ENCODE measurements at regions not wholly inside any gene's neighbourhood (a gene's known extent, or its start where the extent isn't known, plus 50 kb on each side); places are given as distances from the start of the nearest gene placed in this dataset.
A peak's percentile ranks its signal among the peaks of the same experiment; 100 is the strongest.

DNA sequence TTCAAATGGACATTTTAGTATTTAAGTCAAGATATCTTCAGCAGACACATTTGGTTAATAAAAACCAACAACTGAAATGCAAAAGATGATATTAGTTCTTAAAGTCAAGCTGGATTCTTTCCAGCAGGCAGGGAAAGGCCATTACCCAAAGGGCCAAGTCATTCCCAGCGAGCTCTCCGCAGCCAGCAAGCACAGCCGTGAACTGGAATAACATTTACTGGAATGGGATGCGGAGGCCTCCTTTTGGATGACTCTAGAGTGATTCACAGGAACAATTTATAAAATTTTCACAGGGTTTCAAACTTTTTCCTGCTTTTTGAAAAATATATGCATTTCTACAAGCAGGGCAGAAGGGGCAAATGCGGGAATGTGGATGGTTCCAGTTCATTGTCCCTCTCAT is 76.6 kb upstream of the DAB2 start:
- TF ChIP-seq, protein P1, sequence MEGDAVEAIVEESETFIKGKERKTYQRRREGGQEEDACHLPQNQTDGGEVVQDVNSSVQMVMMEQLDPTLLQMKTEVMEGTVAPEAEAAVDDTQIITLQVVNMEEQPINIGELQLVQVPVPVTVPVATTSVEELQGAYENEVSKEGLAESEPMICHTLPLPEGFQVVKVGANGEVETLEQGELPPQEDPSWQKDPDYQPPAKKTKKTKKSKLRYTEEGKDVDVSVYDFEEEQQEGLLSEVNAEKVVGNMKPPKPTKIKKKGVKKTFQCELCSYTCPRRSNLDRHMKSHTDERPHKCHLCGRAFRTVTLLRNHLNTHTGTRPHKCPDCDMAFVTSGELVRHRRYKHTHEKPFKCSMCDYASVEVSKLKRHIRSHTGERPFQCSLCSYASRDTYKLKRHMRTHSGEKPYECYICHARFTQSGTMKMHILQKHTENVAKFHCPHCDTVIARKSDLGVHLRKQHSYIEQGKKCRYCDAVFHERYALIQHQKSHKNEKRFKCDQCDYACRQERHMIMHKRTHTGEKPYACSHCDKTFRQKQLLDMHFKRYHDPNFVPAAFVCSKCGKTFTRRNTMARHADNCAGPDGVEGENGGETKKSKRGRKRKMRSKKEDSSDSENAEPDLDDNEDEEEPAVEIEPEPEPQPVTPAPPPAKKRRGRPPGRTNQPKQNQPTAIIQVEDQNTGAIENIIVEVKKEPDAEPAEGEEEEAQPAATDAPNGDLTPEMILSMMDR (IDR thresholded peaks at IDR 0.05), result no peak
- no peaks in the 10 kb centered on the region for H3K36me3 Mint-ChIP-seq (ENCODE audit: low read depth)
- peak overlapping the region; percentile 96 for H3K27ac Mint-ChIP-seq (ENCODE audit: unreplicated experiment)
- H3K9me3 Mint-ChIP-seq (ENCODE audit: low read depth), result peaks cover 3% of the 10 kb centered on the region
- peaks cover 75% of the 10 kb centered on the region for H3K4me1 Mint-ChIP-seq (ENCODE audit: low read depth)
- H3K27me3 Mint-ChIP-seq (ENCODE audit: low read depth), result no peaks in the 10 kb centered on the region
- no peak overlapping the region for H3K4me3 Mint-ChIP-seq (ENCODE audit: unreplicated experiment)
- no peak for DNase-seq (ENCODE audit: low spot score)

GRCh38 chr5:39500551-39501175 is 75.9 kb upstream of the DAB2 start:
- no peaks in the 10 kb centered on the region for H3K27me3 Mint-ChIP-seq (ENCODE audit: low read depth)
- TF ChIP-seq, protein P1 (IDR thresholded peaks at IDR 0.05), result no peak
- peaks cover 3% of the 10 kb centered on the region for H3K9me3 Mint-ChIP-seq (ENCODE audit: low read depth)
- H3K4me3 Mint-ChIP-seq (ENCODE audit: unreplicated experiment), result no peak overlapping the region
- peaks cover 75% of the 10 kb centered on the region for H3K4me1 Mint-ChIP-seq (ENCODE audit: low read depth)
- H3K36me3 Mint-ChIP-seq (ENCODE audit: low read depth), result no peaks in the 10 kb centered on the region
- no peak for DNase-seq (ENCODE audit: low spot score)
- peak overlapping the region; percentile 96 for H3K27ac Mint-ChIP-seq (ENCODE audit: unreplicated experiment)

GRCh38 chr5:39498278-39498952 is 73.6 kb upstream of the DAB2 start:
- Mint-ChIP-seq H3K4me3 (ENCODE audit: unreplicated experiment) (no peak overlapping the region), H3K27me3 (ENCODE audit: low read depth) (no peaks in the 10 kb centered on the region), H3K27ac (ENCODE audit: unreplicated experiment) (peak overlapping the region; percentile 60), H3K4me1 (ENCODE audit: low read depth) (peaks cover 80% of the 10 kb centered on the region), H3K9me3 (ENCODE audit: low read depth) (peaks cover 3% of the 10 kb centered on the region), H3K36me3 (ENCODE audit: low read depth) (no peaks in the 10 kb centered on the region)
- TF ChIP-seq, protein P1 (IDR thresholded peaks at IDR 0.05), result no peak
- no peak for DNase-seq (ENCODE audit: low spot score)

GRCh38 chr5:39497322-39497721 is 72.5 kb upstream of the DAB2 start:
- peaks cover 4% of the 10 kb centered on the region for H3K9me3 Mint-ChIP-seq (ENCODE audit: low read depth)

DNA sequence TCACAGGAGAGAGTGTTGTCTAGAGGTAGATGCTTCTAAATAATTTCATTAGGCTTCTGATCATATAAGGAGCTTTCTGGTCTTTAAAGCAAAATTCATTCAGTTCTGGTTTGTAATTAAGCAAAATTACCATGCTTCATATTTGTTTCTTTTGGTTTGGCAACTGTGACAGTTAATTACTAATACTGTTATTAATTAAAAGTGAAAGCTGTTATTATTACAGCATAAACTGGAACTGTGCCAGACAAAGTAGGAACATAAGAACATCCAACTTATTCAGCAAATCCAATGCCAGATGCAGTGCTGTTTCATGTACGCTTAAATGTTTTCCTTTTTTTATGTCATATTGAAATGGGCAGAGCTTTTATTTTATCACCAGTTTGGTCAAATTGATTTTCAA is 70.4 kb upstream of the DAB2 start:
- Mint-ChIP-seq H3K27me3 (ENCODE audit: low read depth) (no peaks in the 10 kb centered on the region), H3K36me3 (ENCODE audit: low read depth) (peaks cover 5% of the 10 kb centered on the region), H3K9me3 (ENCODE audit: low read depth) (peaks cover 16% of the 10 kb centered on the region), H3K27ac (ENCODE audit: unreplicated experiment) (peak overlapping the region; percentile 97), H3K4me3 (ENCODE audit: unreplicated experiment) (no peak overlapping the region), H3K4me1 (ENCODE audit: low read depth) (peaks cover 52% of the 10 kb centered on the region)
- DNase-seq (ENCODE audit: low spot score), result no peak
- TF ChIP-seq, protein P1 (IDR thresholded peaks at IDR 0.05), result no peak

More at GRCh38 chr5:39497322-39497721, 72.5 kb upstream of the DAB2 start:
- no peak overlapping the region for H3K4me3 Mint-ChIP-seq (ENCODE audit: unreplicated experiment)
- no peak overlapping the region for H3K27ac Mint-ChIP-seq (ENCODE audit: unreplicated experiment)
- no peak for DNase-seq (ENCODE audit: low spot score)
- peaks cover 72% of the 10 kb centered on the region for H3K4me1 Mint-ChIP-seq (ENCODE audit: low read depth)
- TF ChIP-seq, protein P1 (IDR thresholded peaks at IDR 0.05), result no peak
- H3K36me3 Mint-ChIP-seq (ENCODE audit: low read depth), result no peaks in the 10 kb centered on the region
- H3K27me3 Mint-ChIP-seq (ENCODE audit: low read depth), result no peaks in the 10 kb centered on the region
